Stimulated activated CD4-positive, alpha-beta T cell treated with anti-CD3 and anti-CD28 coated beads, Interleukin-12 subunit alpha, Interleukin-12 subunit beta, amount 100 ng/mL, for 48 hours (primary cell): ENCODE measurements at regions not wholly inside any gene's neighbourhood (a gene's known extent, or its start where the extent isn't known, plus 50 kb on each side); places are given as distances from the start of the nearest gene placed in this dataset.

Experiments used
- DNase-seq, 3 donors: peaks; one replicate each; pipeline ENCODE4 v3.0.0-alpha.2; 2020; ENCODE audit warnings: low read depth in 2 of 3, low spot score in 1 of 3

DNA sequence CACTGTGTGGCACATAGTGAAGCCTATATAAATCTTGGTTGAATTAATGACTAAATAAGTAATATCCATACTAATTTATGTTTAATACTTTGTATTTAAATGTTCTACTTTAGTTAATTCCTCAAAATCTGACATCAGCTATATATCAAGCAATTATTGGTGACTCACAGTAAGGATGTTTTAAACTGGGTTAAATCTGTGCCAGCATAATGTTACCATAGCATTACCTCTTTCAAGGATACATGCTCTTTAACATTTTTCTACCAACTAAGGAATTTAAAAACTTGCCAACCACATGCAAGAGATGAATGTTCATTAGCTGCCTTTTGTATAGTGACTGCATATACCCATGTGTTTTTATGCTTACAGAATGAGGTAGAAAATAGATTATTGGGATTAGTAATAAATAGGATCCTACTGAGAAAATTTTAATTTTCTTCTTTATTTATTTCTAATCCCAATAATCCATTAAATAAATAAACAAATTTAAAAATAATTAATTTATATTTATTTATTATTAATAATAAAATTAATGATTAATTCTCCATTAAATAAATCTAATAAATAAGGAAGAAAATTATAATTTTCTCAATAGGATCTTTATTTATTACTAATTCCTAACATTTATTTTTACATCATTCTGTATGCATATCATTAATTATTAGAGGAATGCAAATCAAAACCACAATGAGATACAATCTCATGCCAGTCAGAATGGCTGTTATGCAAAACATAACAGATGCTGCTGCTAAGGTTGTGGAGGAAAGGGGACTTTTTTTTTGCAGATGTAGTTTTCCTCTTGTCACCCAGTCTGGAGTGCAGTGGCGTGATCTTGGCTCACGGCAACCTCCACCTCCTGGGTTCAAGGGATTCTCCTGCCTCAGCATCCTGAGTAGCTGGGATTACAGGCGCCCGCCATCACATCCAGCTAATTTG is 410.7 kb upstream of the DSEL start:
- no peak for DNase-seq

DNA sequence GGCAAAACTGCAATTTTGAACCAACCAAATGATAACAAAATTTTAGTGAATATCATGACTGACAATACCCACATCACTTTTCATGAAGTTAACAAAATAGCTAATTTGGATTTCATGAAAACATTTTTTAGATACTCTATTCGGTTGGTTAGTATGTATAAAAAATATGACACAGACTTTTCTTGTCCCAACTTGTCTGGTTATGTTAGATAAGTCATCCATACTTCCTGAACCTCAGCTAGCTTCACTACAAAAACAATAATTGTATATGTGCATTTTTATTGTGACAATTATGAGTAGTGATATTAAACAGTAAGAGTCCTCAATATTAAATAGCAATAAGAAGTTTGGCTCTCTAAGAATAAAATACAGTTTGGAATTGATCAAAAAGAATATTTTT is 408.1 kb upstream of the DSEL start:
- no peak for DNase-seq

DNA sequence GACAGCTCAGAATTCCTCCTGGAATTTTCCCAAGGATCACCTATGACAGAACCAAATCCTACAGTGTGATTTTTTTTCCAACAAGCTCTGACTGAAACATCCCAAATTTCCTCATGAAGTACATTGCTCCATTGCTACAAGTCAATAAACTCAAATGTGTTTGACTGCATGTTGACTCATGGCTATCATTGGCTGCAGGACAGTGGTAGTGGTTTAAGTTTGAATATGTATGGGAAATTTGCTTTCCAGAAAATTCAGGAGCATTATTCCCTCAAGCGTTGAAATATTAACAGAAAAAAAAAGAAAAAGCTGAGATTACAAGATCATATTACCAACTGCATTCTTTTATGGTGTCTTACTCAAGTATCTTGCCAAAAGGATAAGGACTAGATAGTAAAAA is 402.8 kb upstream of the DSEL start:
- DNase-seq, result no peak

GRCh38 chr18:67916097-67916496 is 399.6 kb upstream of the DSEL start:
- no peak for DNase-seq

GRCh38 chr18:67913040-67913439 is 396.5 kb upstream of the DSEL start:
- no peak for DNase-seq

- no peak for DNase-seq
Measured at GRCh38 chr18:67901573-67901972, 385.1 kb upstream of the DSEL start.

DNA sequence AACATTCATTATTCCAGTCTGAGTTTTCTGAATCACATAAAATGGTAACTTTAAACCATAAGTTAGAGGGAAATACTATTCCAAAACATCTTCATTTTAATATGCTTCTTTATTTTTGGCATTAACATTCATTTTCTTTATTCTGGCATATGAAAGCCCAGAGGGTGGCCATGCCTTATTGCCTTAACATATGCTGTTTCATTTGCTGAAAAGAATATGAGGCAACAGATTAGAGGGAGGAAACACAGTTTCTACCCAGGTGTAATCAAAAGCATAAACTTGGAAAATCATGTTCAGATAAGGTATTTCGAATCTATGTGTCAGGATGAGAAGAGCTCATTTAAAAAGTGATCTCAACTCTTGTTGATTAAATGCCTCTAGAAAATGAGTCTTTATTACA is 379.9 kb upstream of the DSEL start:
- DNase-seq, result no peak

GRCh38 chr18:67893916-67894315 is 377.4 kb upstream of the DSEL start:
- no peak for DNase-seq

- no peak for DNase-seq
Measured at GRCh38 chr18:67876871-67877270, 360.4 kb upstream of the DSEL start.

- no peak for DNase-seq
Measured at GRCh38 chr18:67875944-67876343, 359.4 kb upstream of the DSEL start.

DNA sequence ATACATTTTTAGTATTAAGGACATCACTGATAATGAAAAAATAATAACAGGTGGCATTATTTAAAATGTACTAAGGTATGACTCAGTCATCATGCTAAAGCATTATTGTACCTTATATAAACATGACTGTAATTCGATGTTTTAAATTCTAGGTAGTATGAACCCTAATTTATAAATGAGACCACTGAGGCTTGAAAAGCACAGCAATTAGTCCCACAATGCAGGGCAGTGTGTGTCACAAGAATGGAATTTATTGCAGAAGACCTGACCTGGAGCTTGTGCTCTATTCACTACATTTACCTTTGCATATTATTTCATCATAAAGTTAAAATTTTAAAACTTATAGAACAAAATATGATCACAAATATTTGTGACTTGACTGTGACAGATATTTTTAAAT is 358.5 kb upstream of the DSEL start:
- no peak for DNase-seq

GRCh38 chr18:67865400-67865799 is 348.9 kb upstream of the DSEL start:
- DNase-seq, result no peak

DNA sequence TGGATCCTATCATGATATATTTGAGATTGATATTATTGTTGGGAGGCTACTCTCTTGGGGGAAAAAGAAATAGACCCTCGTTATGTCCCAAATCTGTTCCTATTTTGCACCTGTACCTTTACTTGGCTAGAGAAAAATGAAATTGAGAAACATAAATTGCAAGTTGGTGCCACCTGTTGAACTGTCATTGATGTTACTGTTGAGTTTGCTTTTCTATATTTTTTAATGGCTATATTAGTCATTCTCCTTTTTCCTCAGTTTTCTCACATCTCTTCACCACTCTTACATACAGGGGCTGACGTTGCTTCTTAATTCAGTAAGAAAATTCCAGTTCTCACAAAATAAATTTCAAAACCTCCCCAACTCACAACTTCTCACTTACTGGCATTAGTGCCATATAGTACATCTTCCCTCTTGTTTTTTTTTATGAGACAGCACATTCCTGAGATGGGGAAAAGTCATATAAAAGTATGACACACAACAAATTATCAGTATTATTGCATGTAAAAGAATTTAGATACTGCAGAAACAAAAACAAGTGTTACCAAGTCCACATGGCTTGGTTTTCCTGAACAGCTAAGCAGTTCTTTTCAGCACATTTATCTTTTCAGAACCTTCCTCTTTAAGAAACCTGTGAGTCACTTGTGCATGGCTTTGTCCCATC is 348.3 kb upstream of the DSEL start:
- no peak for DNase-seq

DNA sequence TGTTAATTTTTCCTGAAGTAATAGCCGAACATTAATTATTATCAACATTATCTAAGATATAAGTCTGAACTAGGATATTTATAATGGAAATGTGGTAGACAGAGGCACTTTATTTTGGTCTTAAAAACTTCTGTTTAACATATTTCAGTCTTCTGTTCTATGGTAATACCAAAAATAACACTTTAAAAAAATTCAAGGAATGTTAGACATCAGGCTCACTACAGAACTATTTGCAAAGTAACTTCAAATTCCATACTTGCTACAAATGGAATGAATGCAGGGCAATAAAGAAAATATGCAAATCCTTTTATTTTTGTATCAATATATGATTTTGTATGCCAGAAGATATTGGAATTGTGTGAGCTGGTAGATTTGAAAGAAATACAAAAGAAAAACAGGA is 345.5 kb upstream of the DSEL start:
- no peak for DNase-seq

DNA sequence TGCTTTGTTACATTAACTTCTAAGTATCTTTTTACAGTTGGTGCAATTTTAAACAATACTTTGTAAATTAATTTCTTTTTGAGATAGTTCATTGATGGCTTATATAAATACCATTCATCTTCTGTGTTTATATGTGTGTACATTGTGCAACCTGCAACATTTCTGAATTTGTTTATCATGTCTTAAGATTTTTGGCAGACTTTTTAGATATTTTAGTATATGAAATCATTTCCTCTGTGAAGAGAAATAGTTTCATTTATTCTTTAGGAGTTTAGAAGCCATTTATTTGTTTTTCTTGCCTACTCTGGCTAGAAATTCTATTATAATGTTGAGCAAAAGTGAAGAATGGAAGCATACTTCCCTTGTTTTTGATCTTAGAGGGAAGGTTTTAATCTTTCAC is 337.8 kb upstream of the DSEL start:
- no peak for DNase-seq

GRCh38 chr18:67846422-67847098 is 330.0 kb upstream of the DSEL start:
- DNase-seq, result no peak

GRCh38 chr18:67845035-67845434 is 328.5 kb upstream of the DSEL start:
- no peak for DNase-seq

GRCh38 chr18:67840379-67840778 is 323.9 kb upstream of the DSEL start:
- no peak for DNase-seq

DNA sequence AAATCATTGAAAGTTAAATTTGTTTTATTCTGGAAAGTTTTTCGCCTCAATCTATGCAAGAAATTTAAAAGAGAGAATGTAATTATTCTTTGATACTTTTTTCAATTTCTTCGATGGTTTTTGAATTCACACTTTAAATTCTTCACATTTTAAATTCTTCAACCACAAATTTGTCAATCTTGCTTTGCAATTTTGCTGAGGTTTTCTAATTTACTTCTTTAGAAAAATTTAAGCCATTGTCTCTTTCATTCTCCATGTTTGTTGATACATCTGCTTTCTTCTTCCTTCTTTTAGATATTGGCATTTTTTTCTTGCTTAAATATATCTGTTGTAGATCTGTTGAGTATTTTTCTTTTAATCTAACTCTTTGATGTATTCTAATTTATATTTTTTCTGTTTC is 301.9 kb upstream of the DSEL start:
- DNase-seq, result no peak

- DNase-seq, result no peak
Measured at GRCh38 chr18:67815280-67815679, 298.8 kb upstream of the DSEL start.

- no peak for DNase-seq
Measured at GRCh38 chr18:67813380-67814028, 297.0 kb upstream of the DSEL start.

GRCh38 chr18:67805261-67805660 is 288.7 kb upstream of the DSEL start:
- DNase-seq, result no peak
